ENCODE measurements at regions not wholly inside any gene's neighbourhood (a gene's known extent, or its start where the extent isn't known, plus 50 kb on each side); places are given as distances from the start of the nearest gene placed in this dataset.

DNA sequence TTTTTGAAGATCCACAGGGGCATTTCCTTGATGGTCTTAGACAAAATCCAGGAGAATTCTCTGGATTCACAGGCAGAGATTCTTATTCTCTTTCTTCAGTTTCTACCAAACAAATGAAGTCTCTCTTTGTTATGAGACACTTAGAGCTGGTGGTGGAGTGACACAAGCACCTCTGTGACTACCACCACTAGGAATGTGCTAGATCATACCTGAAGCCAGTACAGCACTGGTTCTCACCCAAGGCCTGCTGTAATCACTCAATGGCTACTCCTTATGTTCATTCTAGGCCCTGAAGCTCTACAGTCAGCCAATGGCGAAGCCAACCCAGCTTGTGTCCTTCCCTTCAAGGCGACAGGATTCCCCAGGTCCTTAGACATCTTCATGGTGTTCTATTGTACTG, 482.3 kb downstream of the TRAM1L1 start:
- Histone ChIP-seq H2AFZ (ENCODE audit: low read length) (no peak overlapping the region), H3K4me2 (ENCODE audit: extremely low read depth, insufficient read depth, low read length) (no peak overlapping the region), H4K20me1 (ENCODE audit: control insufficient read depth, extremely low read depth, insufficient read depth, low read length) (no peaks in the 10 kb centered on the region), H3K9me3 (ENCODE audit: control insufficient read depth, insufficient read depth, low read depth, low read length) (no peaks in the 10 kb centered on the region), H3K4me3 (replicated peaks in 1 of 4; ENCODE audit: control extremely low read depth in 1 of 4, insufficient read depth in 1 of 4, low read depth in 3 of 4, low read length in 4 of 4) (no peak overlapping the region), H3K27ac (ENCODE audit: insufficient read depth, low read length) (no peak overlapping the region), H3K36me3 (ENCODE audit: control insufficient read depth, insufficient read depth, low read length) (no peaks in the 10 kb centered on the region), H3K79me2 (ENCODE audit: control insufficient read depth, insufficient read depth, low read length) (no peaks in the 10 kb centered on the region), H3K9ac (ENCODE audit: insufficient read depth, low read length) (no peak overlapping the region), H3K27me3 (ENCODE audit: control insufficient read depth, insufficient read depth, low read length) (no peaks in the 10 kb centered on the region), H3K4me1 (ENCODE audit: control insufficient read depth, extremely low read depth, insufficient read depth, low read length) (no peaks in the 10 kb centered on the region)
- DNase-seq (ENCODE audit: low read depth in 2 of 2), result no peak
- no peak for TF ChIP-seq EZH2 (IDR thresholded peaks at IDR 0.05; ENCODE audit: low read length, missing control alignments)
- TF ChIP-seq, protein P1, sequence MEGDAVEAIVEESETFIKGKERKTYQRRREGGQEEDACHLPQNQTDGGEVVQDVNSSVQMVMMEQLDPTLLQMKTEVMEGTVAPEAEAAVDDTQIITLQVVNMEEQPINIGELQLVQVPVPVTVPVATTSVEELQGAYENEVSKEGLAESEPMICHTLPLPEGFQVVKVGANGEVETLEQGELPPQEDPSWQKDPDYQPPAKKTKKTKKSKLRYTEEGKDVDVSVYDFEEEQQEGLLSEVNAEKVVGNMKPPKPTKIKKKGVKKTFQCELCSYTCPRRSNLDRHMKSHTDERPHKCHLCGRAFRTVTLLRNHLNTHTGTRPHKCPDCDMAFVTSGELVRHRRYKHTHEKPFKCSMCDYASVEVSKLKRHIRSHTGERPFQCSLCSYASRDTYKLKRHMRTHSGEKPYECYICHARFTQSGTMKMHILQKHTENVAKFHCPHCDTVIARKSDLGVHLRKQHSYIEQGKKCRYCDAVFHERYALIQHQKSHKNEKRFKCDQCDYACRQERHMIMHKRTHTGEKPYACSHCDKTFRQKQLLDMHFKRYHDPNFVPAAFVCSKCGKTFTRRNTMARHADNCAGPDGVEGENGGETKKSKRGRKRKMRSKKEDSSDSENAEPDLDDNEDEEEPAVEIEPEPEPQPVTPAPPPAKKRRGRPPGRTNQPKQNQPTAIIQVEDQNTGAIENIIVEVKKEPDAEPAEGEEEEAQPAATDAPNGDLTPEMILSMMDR (conservative IDR thresholded peaks at IDR 0.05 in 1 of 2, IDR thresholded peaks at IDR 0.05 in 1 of 2; ENCODE audit: low read depth in 1 of 2, low read length in 2 of 2), result no peak

DNA sequence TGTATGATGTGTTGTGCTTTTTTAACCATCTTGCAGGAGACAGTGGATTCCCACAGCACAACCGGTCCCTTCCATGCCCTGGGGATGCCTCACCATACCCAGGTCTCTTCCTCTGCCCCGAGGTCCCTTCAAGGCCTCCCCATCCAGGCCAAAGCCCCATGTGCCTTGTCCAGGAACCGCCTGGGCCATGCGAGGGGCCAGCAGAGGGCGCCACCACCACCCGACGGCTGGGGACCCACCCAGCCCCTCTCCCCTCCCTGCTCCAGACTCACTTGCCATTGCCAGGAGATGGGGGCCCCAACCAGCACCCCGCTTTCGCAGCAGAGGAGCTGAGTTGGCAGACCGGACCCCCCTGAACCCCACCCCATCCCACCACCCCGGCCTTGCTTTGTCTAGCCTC, 485.5 kb downstream of the TRAM1L1 start:
- Histone ChIP-seq H3K9me3 (ENCODE audit: control insufficient read depth, insufficient read depth, low read depth, low read length) (no peaks in the 10 kb centered on the region), H3K9ac (ENCODE audit: insufficient read depth, low read length) (no peak overlapping the region), H3K4me1 (ENCODE audit: control insufficient read depth, extremely low read depth, insufficient read depth, low read length) (no peaks in the 10 kb centered on the region), H3K4me3 (replicated peaks in 1 of 4; ENCODE audit: control extremely low read depth in 1 of 4, insufficient read depth in 1 of 4, low read depth in 3 of 4, low read length in 4 of 4) (no peak overlapping the region), H3K79me2 (ENCODE audit: control insufficient read depth, insufficient read depth, low read length) (no peaks in the 10 kb centered on the region), H2AFZ (ENCODE audit: low read length) (no peak overlapping the region), H3K27me3 (ENCODE audit: control insufficient read depth, insufficient read depth, low read length) (no peaks in the 10 kb centered on the region), H3K36me3 (ENCODE audit: control insufficient read depth, insufficient read depth, low read length) (no peaks in the 10 kb centered on the region), H3K4me2 (ENCODE audit: extremely low read depth, insufficient read depth, low read length) (no peak overlapping the region), H4K20me1 (ENCODE audit: control insufficient read depth, extremely low read depth, insufficient read depth, low read length) (no peaks in the 10 kb centered on the region), H3K27ac (ENCODE audit: insufficient read depth, low read length) (no peak overlapping the region)
- TF ChIP-seq, protein P1 (conservative IDR thresholded peaks at IDR 0.05 in 1 of 2, IDR thresholded peaks at IDR 0.05 in 1 of 2; ENCODE audit: low read depth in 1 of 2, low read length in 2 of 2), result no peak
- TF ChIP-seq EZH2 (IDR thresholded peaks at IDR 0.05; ENCODE audit: low read length, missing control alignments), result no peak
- no peak for DNase-seq (ENCODE audit: low read depth in 2 of 2)

DNA sequence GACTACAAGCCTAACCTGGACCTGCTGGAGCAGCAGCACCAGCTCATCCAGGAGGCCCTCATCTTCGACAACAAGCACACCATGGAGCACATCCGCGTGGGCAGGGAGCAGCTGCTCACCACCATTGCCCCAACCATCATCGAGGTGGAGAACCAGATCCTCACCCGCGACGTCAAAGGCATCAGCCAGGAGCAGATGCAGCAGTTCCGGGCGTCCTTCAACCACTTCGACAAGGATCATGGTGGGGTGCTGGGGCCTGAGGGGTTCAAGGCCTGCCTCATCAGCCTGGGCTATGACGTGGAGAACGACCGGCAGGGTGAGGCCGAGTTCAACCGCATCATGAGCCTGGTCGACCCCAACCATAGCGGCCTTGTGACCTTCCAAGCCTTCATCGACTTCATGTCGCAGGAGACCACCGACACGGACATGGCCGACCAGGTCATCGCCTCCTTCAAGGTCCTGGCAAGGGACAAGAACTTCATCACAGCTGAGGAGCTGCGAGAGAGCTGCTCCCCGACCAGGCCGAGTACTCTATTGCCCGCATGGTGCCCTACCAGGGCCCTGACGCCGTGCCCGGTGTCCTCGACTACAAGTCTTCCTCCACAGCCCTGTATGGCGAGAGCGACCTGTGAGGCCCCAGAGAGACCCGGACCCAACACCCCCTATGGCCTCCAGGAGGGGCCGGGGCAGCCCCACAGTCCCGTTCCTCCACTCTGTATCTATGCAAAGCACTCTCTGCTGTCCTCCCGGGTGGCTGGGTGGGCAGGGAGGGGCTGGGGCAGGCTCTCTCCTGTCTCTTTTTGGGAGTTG, 486.2 kb downstream of the TRAM1L1 start:
- Histone ChIP-seq H3K4me3 (replicated peaks in 1 of 4; ENCODE audit: control extremely low read depth in 1 of 4, insufficient read depth in 1 of 4, low read depth in 3 of 4, low read length in 4 of 4) (no peak overlapping the region), H4K20me1 (ENCODE audit: control insufficient read depth, extremely low read depth, insufficient read depth, low read length) (no peaks in the 10 kb centered on the region), H3K79me2 (ENCODE audit: control insufficient read depth, insufficient read depth, low read length) (no peaks in the 10 kb centered on the region), H3K4me1 (ENCODE audit: control insufficient read depth, extremely low read depth, insufficient read depth, low read length) (no peaks in the 10 kb centered on the region), H3K27ac (ENCODE audit: insufficient read depth, low read length) (no peak overlapping the region), H3K27me3 (ENCODE audit: control insufficient read depth, insufficient read depth, low read length) (no peaks in the 10 kb centered on the region), H3K4me2 (ENCODE audit: extremely low read depth, insufficient read depth, low read length) (no peak overlapping the region), H3K36me3 (ENCODE audit: control insufficient read depth, insufficient read depth, low read length) (no peaks in the 10 kb centered on the region), H3K9ac (ENCODE audit: insufficient read depth, low read length) (no peak overlapping the region), H3K9me3 (ENCODE audit: control insufficient read depth, insufficient read depth, low read depth, low read length) (no peaks in the 10 kb centered on the region), H2AFZ (ENCODE audit: low read length) (no peak overlapping the region)
- no peak for TF ChIP-seq EZH2 (IDR thresholded peaks at IDR 0.05; ENCODE audit: low read length, missing control alignments)
- no peak for DNase-seq (ENCODE audit: low read depth in 2 of 2)
